Uterus (tissue), 2 donors: ENCODE measurements at regions not wholly inside any gene's neighbourhood (a gene's known extent, or its start where the extent isn't known, plus 50 kb on each side); places are given as distances from the start of the nearest gene placed in this dataset.

ENCODE experiments used
- CTCF ChIP-seq, 4 experiments: fragments of 200-600 bp in 2 of 4; fragments of 450-650 bp in 2 of 4; sonication (generic) in 2 of 4; IDR thresholded peaks; one replicate each; pipeline ENCODE4 v1.5.1; 2016 to 2019; ENCODE audit warnings: antibody characterized with exemption in 4 of 4, mild to moderate bottlenecking in 2 of 4, moderate library complexity in 1 of 4
- POLR2A ChIP-seq, 2 donors: fragments of 450-650 bp; IDR thresholded peaks; one replicate each; pipeline ENCODE4 v1.6.1; 2016; ENCODE audit warnings: antibody characterized with exemption in 2 of 2, mild to moderate bottlenecking in 1 of 2, moderate library complexity in 1 of 2

DNA sequence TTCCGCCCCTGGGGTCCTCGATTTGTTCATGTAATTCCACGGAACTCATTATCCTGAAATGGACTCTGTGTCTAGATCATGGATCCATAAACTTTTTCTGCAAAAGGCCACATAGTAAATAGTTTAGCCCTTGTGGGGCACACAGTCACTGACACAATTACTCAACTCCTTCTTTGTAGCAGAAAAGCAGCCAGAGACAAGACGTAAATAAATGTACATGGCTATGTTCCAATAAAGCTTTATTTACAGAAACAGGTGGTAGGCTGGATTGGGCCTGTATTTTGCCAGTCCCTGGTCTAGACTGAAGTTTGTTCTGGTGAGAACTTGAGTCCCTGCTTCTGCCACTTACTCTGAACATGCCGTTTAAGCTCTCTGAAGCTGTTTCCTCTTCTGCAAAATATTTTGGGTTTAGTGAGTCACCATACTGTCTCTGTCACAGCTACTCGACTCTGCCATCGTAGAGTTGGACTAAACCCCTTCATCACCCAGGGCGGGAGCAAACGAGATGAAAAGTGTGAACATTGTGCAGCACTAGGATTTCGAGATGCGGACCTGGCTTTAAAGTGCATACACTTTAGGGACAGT, 61.9 kb upstream of the FOXF1 start:
- TF ChIP-seq CTCF (IDR thresholded peaks at IDR 0.05): no peak
- TF ChIP-seq POLR2A (IDR thresholded peaks at IDR 0.05): no peak
